Astrocyte of the spinal cord (primary cell): ENCODE measurements at regions not wholly inside any gene's neighbourhood (a gene's known extent, or its start where the extent isn't known, plus 50 kb on each side); places are given as distances from the start of the nearest gene placed in this dataset.
A peak's percentile ranks its signal among the peaks of the same experiment; 100 is the strongest.

Experiments used
- DNase-seq: peaks from one replicate; pipeline ENCODE4 v3.0.0; 2011; ENCODE audit warnings: low read depth, low spot score
- H3K4me3 ChIP-seq: 2 replicates; pipeline ENCODE4 v1.5.1; 2011; ENCODE audit warnings: low read depth, mild to moderate bottlenecking, low read length, moderate library complexity
- in situ Hi-C: cut with HindIII; loops from 2 replicates; pipeline ENCODE4 v1.10.0; 2017; ENCODE audit warnings: low sequenced_read_pairs
- TF ChIP-seq, protein P1 (sequence below): IDR thresholded peaks from 2 replicates; pipeline ENCODE4 v1.5.1; 2012; ENCODE audit warnings: low read depth, mild to moderate bottlenecking, low read length, inconsistent platforms

DNA sequence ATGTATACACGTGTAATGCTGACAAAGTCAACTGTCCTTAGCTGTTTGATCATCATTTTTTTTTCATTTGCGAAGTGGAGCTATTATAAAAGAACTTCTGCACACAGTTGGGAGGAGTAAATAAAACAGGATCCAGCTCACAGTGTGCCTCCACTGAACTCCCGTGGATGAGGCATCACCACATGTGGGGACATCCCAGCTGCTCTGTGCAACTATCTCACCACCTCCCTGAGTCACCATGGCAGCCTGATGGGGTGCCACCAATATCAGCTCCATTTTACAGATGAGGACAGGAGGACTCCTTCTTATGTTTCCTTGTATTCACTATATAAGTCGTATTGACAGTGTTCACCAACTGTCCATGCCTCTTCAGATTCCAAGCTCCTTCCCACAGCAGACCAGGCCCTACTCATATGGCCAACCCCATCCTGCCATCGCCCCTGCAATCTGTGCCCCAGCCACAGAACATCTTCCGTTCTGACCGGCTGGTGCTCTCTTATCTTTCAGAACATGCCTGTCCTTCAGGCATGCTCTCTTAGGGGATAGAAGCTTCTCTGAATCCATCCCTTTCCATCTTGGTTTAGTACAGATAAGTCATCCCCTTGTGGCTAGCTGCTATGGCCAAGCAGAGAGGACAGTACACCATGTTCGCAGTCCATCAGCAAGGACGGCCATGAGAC lies 288.1 kb downstream of the RNF144A start:
- TF ChIP-seq, protein P1, sequence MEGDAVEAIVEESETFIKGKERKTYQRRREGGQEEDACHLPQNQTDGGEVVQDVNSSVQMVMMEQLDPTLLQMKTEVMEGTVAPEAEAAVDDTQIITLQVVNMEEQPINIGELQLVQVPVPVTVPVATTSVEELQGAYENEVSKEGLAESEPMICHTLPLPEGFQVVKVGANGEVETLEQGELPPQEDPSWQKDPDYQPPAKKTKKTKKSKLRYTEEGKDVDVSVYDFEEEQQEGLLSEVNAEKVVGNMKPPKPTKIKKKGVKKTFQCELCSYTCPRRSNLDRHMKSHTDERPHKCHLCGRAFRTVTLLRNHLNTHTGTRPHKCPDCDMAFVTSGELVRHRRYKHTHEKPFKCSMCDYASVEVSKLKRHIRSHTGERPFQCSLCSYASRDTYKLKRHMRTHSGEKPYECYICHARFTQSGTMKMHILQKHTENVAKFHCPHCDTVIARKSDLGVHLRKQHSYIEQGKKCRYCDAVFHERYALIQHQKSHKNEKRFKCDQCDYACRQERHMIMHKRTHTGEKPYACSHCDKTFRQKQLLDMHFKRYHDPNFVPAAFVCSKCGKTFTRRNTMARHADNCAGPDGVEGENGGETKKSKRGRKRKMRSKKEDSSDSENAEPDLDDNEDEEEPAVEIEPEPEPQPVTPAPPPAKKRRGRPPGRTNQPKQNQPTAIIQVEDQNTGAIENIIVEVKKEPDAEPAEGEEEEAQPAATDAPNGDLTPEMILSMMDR: no peak
- no peak overlapping the region for H3K4me3 ChIP-seq
- in situ Hi-C loops: no loop called here
- DNase-seq: no peak

DNA sequence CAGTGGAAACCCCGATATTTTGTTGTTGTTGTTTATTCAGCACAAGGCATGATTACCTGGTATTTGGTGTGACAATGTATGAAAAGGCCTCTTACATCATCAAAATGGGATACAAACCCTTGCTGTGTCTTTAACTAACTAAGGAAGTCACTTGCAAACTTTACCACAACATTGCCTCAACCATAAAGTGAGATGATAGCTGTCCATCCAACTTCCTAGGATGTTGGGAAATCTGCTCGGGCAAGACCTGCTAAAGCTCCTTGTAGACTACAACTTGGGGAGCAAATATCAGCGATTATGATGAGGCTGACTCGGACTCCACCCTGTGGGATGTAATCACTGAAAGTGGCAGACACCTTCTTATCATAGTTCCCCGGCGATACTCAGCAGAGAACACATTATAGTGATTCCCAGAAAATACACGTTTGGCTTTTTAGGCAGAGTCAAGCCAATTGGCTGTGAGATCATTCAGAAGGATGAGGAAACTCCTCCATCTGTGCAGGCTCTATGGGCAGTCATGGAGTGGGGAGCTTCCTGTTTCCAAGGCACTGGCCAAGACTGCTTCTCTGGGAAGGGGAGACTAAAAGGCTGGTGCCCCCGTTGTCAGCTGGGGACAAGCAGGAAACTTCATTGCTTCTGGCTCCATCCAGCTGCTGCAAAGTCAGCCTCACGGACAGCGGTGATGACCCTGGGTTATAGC lies 289.0 kb downstream of the RNF144A start:
- in situ Hi-C loops: no loop called here
- no peak for DNase-seq

DNA sequence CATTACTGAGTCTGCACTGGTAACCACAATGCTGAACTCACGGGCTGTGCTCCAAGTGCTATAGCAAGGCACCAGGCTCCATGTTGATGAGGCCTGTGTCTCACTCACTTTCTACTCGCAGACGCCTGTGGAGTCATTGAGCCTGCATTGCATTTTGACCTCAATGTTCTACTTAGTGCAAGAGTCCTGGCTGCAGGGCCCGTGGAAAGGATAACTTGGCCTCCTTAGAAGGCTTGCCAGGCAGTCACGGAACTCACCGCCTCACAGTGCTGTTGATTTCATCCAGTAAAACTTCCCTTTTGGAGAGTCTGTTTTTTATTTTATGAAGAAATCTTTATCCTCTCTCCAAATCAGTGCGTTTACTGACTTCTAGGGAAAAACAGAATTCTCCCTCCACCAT lies 290.4 kb downstream of the RNF144A start:
- H3K4me3 ChIP-seq: no peak overlapping the region
- TF ChIP-seq, protein P1: no peak
- no peak for DNase-seq
- in situ Hi-C loops: no loop called here

More for the DNA sequence above, 289.0 kb downstream of the RNF144A start:
- no peak overlapping the region for H3K4me3 ChIP-seq
- TF ChIP-seq, protein P1: no peak

DNA sequence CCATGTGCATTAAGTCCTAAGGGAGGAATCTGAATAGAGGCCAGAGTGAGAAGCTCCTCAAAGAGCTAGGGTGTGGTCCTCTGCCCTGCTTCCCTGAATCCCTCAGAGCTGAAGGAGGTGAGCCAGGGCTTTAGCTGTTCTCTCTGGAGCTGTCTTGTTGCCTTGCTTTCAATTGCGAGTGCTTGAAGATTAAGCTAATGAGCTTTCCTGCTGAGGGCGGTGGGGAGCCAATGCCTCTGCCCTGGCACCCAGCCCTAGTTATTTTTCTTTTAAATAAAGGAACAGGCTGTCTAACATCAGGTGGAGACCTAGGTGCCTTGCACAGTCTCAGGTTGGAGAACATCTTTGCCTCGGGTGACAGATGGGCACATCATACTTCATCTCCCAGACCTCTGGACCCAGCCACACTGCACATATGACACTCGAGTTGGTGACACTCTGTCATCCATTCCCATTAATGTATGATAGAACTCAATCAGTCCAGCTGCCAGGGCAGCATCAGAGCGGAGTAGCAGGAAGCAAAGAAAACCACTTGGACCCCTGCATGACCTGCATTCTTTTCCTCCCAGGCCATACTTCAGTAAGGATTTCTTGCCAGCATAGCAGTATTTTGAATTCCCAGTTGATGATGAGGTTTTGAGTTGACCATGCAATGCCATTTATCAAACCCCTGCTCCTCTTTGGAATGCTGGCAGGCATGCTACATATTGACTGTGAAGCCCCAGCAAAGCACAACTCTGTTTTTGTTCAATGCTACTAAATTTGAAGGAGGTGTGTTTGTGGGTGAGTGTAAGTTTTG lies 292.7 kb downstream of the RNF144A start:
- in situ Hi-C loops: no loop called here
- TF ChIP-seq, protein P1: no peak

DNA sequence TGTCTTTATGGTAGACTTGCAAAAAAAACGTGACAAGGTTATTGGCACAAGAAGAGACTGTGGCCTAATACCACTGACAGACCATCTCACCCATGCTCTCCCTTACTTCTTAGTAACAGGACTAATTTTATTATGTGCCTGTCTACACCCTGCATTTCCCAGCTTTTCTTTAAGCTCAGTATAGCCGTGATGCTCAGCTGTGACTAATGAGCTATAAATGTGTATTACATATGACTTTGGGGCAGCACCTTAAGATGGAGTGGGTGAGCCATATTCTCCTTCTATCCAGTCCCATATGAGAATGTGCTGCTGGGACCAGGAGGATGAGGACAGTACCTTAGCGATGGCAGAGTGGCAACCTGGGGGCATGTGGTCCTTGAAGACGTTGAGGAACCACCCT lies 293.5 kb downstream of the RNF144A start:
- TF ChIP-seq, protein P1: no peak
- no peak for DNase-seq
- in situ Hi-C loops: no loop called here
- H3K4me3 ChIP-seq: no peak overlapping the region

More for the DNA sequence above, 292.7 kb downstream of the RNF144A start:
- peak; percentile 58 for DNase-seq
- H3K4me3 ChIP-seq: no peak overlapping the region

DNA sequence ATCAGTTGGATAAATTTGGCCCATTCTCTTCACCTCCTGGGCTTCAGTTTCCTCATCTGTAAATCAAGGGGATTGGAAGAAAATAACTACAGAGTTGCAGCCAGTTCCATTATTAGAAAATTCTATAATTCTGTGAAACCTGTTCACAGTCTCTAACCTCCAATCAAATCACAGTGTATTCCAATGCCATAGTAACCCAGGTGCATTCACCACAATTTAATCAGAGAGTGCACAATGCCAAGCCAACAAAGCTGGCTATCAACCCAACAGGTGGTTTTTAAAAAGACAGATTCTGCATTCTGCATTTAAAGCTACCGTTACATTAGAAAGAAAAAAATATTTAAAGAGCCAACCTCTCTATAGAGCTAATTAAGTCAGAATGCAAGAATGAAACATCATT lies 308.6 kb downstream of the RNF144A start:
- DNase-seq: no peak
- no peak overlapping the region for H3K4me3 ChIP-seq
- TF ChIP-seq, protein P1: no peak
- in situ Hi-C loops: no loop called here
